GM23338 (cell line): ENCODE measurements at regions not wholly inside any gene's neighbourhood (a gene's known extent, or its start where the extent isn't known, plus 50 kb on each side); places are given as distances from the start of the nearest gene placed in this dataset.
A peak's percentile ranks its signal among the peaks of the same experiment; 100 is the strongest.

Experiments
- ATAC-seq: fragments of 200-7000 bp; cut with Tn5 transposase; 3 replicates; pipeline ENCODE4 v1.9.1; 2020
- DNase-seq: peaks from one replicate; pipeline ENCODE4 v3.0.0-alpha.2; 2015; ENCODE audit warnings: low spot score
- H2AFZ ChIP-seq: fragments of 200-600 bp; sonication (generic); 2 replicates; pipeline ENCODE4 v1.8.0; 2016; ENCODE audit warnings: antibody characterized with exemption, mild to moderate bottlenecking, moderate library complexity
- H3F3A ChIP-seq: fragments of 200-600 bp; sonication (generic); replicated peaks from 2 replicates; pipeline ENCODE4 v1.8.0; 2017; ENCODE audit warnings: antibody characterized with exemption, mixed run types, low read depth
- H3K27ac ChIP-seq: fragments of 200-600 bp; sonication (generic); 2 replicates; pipeline ENCODE4 v1.6.1; 2016; ENCODE audit warnings: low read depth
- H3K27me3 ChIP-seq: fragments of 200-600 bp; sonication (generic); 2 replicates; pipeline ENCODE4 v1.8.0; 2016; ENCODE audit warnings: mild to moderate bottlenecking, mixed run types, moderate library complexity; ENCODE audit not compliant: insufficient read depth
- H3K36me3 ChIP-seq: fragments of 200-600 bp; sonication (generic); 2 replicates; pipeline ENCODE4 v1.8.0; 2016; ENCODE audit warnings: mild to moderate bottlenecking; ENCODE audit not compliant: insufficient read depth
- H3K4me1 ChIP-seq: fragments of 200-600 bp; sonication (generic); 2 replicates; pipeline ENCODE4 v1.8.0; 2016; ENCODE audit warnings: mild to moderate bottlenecking, moderate library complexity; ENCODE audit not compliant: insufficient read depth
- H3K4me2 ChIP-seq: fragments of 200-600 bp; sonication (generic); 2 replicates; pipeline ENCODE4 v1.7.1; 2017; ENCODE audit warnings: mixed run types
- H3K4me3 ChIP-seq: fragments of 200-600 bp; sonication (generic); 2 replicates; pipeline ENCODE4 v1.6.1; 2016; ENCODE audit warnings: mixed run types
- H3K79me2 ChIP-seq: fragments of 200-600 bp; sonication (generic); replicated peaks from 2 replicates; pipeline ENCODE4 v1.8.0; 2017; ENCODE audit warnings: mild to moderate bottlenecking; ENCODE audit not compliant: insufficient read depth
- H3K9me2 ChIP-seq: fragments of 200-600 bp; sonication (generic); 2 replicates; pipeline ENCODE4 v1.8.0; 2017; ENCODE audit not compliant: insufficient read depth
- H4K20me1 ChIP-seq: fragments of 200-600 bp; sonication (generic); replicated peaks from 2 replicates; pipeline ENCODE4 v1.8.0; 2017; ENCODE audit warnings: mild to moderate bottlenecking; ENCODE audit not compliant: insufficient read depth
- H3K27ac Mint-ChIP-seq: 2 replicates; pipeline ENCODE4 v1.8.0; 2020; ENCODE audit warnings: inconsistent platforms, mild to moderate bottlenecking, moderate library complexity, mixed read lengths
- H3K27me3 Mint-ChIP-seq: 3 replicates; pipeline ENCODE4 v1.8.0; 2022; ENCODE audit warnings: low read depth, mild to moderate bottlenecking, moderate library complexity, mixed read lengths, inconsistent platforms; ENCODE audit not compliant: insufficient read depth, poor library complexity
- H3K36me3 Mint-ChIP-seq: 3 replicates; pipeline ENCODE4 v1.8.0; 2021; ENCODE audit warnings: low read depth, mild to moderate bottlenecking, inconsistent platforms, moderate library complexity, mixed read lengths
- H3K4me1 Mint-ChIP-seq: 3 replicates; pipeline ENCODE4 v1.8.0; 2020; ENCODE audit warnings: mild to moderate bottlenecking, inconsistent platforms, mixed read lengths
- H3K4me3 Mint-ChIP-seq: 3 replicates; pipeline ENCODE4 v1.8.0; 2021; ENCODE audit warnings: moderate library complexity, mild to moderate bottlenecking, inconsistent platforms, mixed read lengths
- H3K9me3 Mint-ChIP-seq: 3 replicates; pipeline ENCODE4 v1.8.0; 2020; ENCODE audit warnings: moderate library complexity, mild to moderate bottlenecking, inconsistent platforms, mixed read lengths
- CREB1 ChIP-seq: fragments of 250-450 bp; sonication (Bioruptor Pico); IDR thresholded peaks from 2 replicates; pipeline ENCODE4 v1.5.0; 2020; ENCODE audit warnings: low read depth, mild to moderate bottlenecking, moderate library complexity
- CTCF ChIP-seq, 2 experiments: fragments of 200-600 bp in 1 of 2; sonication (generic) in 1 of 2; conservative IDR thresholded peaks; 2 replicates each; pipeline versions ENCODE4 v1.5.1 to v1.6.1; 2016 to 2017; ENCODE audit warnings: antibody characterized with exemption in 2 of 2, low read depth in 2 of 2, mild to moderate bottlenecking in 2 of 2, moderate library complexity in 1 of 2
- ETS1 ChIP-seq: IDR thresholded peaks from 2 replicates; pipeline ENCODE4 v1.6.1; 2016; ENCODE audit warnings: antibody characterized with exemption
- EZH2 ChIP-seq: fragments of 200-600 bp; sonication (generic); IDR thresholded peaks from one replicate; pipeline ENCODE4 v1.8.0; 2017; ENCODE audit warnings: antibody characterized with exemption, mild to moderate bottlenecking, low read depth; ENCODE audit not compliant: unreplicated experiment
- EZH2phosphoT487 ChIP-seq: fragments of 200-600 bp; sonication (generic); IDR thresholded peaks from one replicate; pipeline ENCODE4 v1.8.1; 2018; ENCODE audit warnings: antibody characterized with exemption; ENCODE audit not compliant: unreplicated experiment
- JUNB ChIP-seq: IDR thresholded peaks from one replicate; pipeline ENCODE4 v1.6.1; 2016; ENCODE audit warnings: antibody characterized with exemption; ENCODE audit not compliant: unreplicated experiment
- NANOG ChIP-seq: IDR thresholded peaks from 2 replicates; pipeline ENCODE4 v1.6.1; 2016; ENCODE audit warnings: antibody characterized with exemption, borderline replicate concordance
- POLR2AphosphoS5 ChIP-seq: IDR thresholded peaks from 2 replicates; pipeline ENCODE4 v1.6.1; 2016; ENCODE audit warnings: antibody characterized with exemption, low read depth
- REST ChIP-seq: IDR thresholded peaks from one replicate; pipeline ENCODE4 v1.6.1; 2018; ENCODE audit warnings: antibody characterized with exemption; ENCODE audit not compliant: unreplicated experiment
- STAT1 ChIP-seq: IDR thresholded peaks from one replicate; pipeline ENCODE4 v1.6.1; 2016; ENCODE audit warnings: antibody characterized with exemption; ENCODE audit not compliant: unreplicated experiment
- ZNF114 ChIP-seq: fragments of 250-450 bp; sonication (Bioruptor Pico); IDR thresholded peaks from 2 replicates; pipeline ENCODE4 v1.5.0; 2020; ENCODE audit warnings: mild to moderate bottlenecking, moderate library complexity
- ZNF331 ChIP-seq: fragments of 250-450 bp; sonication (Bioruptor Pico); IDR thresholded peaks from 2 replicates; pipeline ENCODE4 v1.5.0; 2020; ENCODE audit warnings: low read depth, mild to moderate bottlenecking, moderate library complexity
- ZNF462 ChIP-seq: fragments of 250-450 bp; sonication (Bioruptor Pico); IDR thresholded peaks from 2 replicates; pipeline ENCODE4 v1.5.0; 2020; ENCODE audit warnings: mild to moderate bottlenecking, moderate library complexity

GRCh38 chr1:83741348-83741747 is 257.6 kb downstream of the TTLL7 start:
- H3K4me3 ChIP-seq, result no peak overlapping the region
- H3K27me3 ChIP-seq, result no peaks in the 10 kb centered on the region
- ATAC-seq, result peak; percentile 68
- H3K4me1 Mint-ChIP-seq, result peaks cover 17% of the 10 kb centered on the region
- H4K20me1 ChIP-seq, result no peaks in the 10 kb centered on the region
- H3F3A ChIP-seq, result no peaks in the 10 kb centered on the region
- H3K36me3 Mint-ChIP-seq, result no peaks in the 10 kb centered on the region
- H3K4me2 ChIP-seq, result no peak overlapping the region
- H3K27me3 Mint-ChIP-seq, result peaks cover 3% of the 10 kb centered on the region
- H2AFZ ChIP-seq, result no peak overlapping the region
- no peak for TF ChIP-seq NANOG
- TF ChIP-seq ZNF114 (CRISPR knock-in tag), result no peak
- TF ChIP-seq ETS1, result no peak
- TF ChIP-seq CTCF (conservative IDR thresholded peaks at IDR 0.05; ENCODE audit: low read depth in 2 of 2), result no peak
- no peak for TF ChIP-seq CREB1
- TF ChIP-seq JUNB, result no peak
- no peak for TF ChIP-seq ZNF331 (CRISPR knock-in tag)
- no peak for TF ChIP-seq EZH2phosphoT487
- TF ChIP-seq REST, result no peak
- no peak for TF ChIP-seq EZH2
- TF ChIP-seq ZNF462, result no peak
- TF ChIP-seq POLR2AphosphoS5, result no peak
- no peak for TF ChIP-seq STAT1
- H3K36me3 ChIP-seq, result no peaks in the 10 kb centered on the region
- H3K4me1 ChIP-seq, result peaks cover 8% of the 10 kb centered on the region; the same call in 1 of the 2 replicates
- peak; percentile 58 for DNase-seq
- no peak overlapping the region for H3K27ac ChIP-seq
- H3K4me3 Mint-ChIP-seq, result no peak overlapping the region
- no peaks in the 10 kb centered on the region for H3K9me3 Mint-ChIP-seq
- H3K79me2 ChIP-seq, result no peaks in the 10 kb centered on the region
- H3K27ac Mint-ChIP-seq, result no peak overlapping the region
- H3K9me2 ChIP-seq, result 0 out of 2 replicates have a peak, but pooled peaks cover 6% of the 10 kb centered on the region
